Astrocyte of the spinal cord (primary cell): ENCODE measurements at regions not wholly inside any gene's neighbourhood (a gene's known extent, or its start where the extent isn't known, plus 50 kb on each side); places are given as distances from the start of the nearest gene placed in this dataset.

Experiments
- DNase-seq: peaks from one replicate; pipeline ENCODE4 v3.0.0; 2011; ENCODE audit warnings: low read depth, low spot score
- H3K4me3 ChIP-seq: 2 replicates; pipeline ENCODE4 v1.5.1; 2011; ENCODE audit warnings: low read depth, mild to moderate bottlenecking, low read length, moderate library complexity
- CTCF ChIP-seq: IDR thresholded peaks from 2 replicates; pipeline ENCODE4 v1.5.1; 2012; ENCODE audit warnings: low read depth, mild to moderate bottlenecking, low read length, inconsistent platforms
- in situ Hi-C: cut with HindIII; loops from 2 replicates; pipeline ENCODE4 v1.10.0; 2017; ENCODE audit warnings: low sequenced_read_pairs

GRCh38 chr3:8147711-8148110, 353.9 kb upstream of the LMCD1 start:
- no peak overlapping the region for H3K4me3 ChIP-seq
- no peak for TF ChIP-seq CTCF
- no peak for DNase-seq
- in situ Hi-C loops = no loop called here

GRCh38 chr3:8152821-8153418, 348.7 kb upstream of the LMCD1 start:
- TF ChIP-seq CTCF = no peak
- no peak for DNase-seq
- no peak overlapping the region for H3K4me3 ChIP-seq
- in situ Hi-C loops = no loop called here

- TF ChIP-seq CTCF = no peak
- no peak overlapping the region for H3K4me3 ChIP-seq
- in situ Hi-C loops = no loop called here
- DNase-seq = no peak
Measured at GRCh38 chr3:8153800-8154199, 347.8 kb upstream of the LMCD1 start.

DNA sequence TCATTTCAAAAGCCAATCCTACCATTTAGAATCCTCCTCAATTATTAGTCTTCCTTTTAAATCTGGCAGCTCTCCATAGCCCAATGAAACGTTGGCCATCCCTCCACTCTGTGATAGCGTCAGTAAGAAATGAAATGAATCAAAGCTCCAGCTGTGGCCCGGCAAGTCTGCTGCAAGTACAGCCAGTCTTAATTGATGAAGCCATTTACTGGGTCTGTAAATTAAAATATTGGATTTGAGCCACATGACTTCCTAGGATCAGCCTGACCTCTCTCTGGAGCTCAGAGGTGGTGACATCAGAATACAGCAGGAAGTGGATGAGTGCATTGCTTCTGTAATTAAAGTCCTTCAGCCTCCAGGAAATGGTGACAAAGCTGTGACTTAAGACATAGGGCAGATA, 347.0 kb upstream of the LMCD1 start:
- in situ Hi-C loops = no loop called here
- TF ChIP-seq CTCF = no peak
- no peak overlapping the region for H3K4me3 ChIP-seq
- no peak for DNase-seq

- no peak for TF ChIP-seq CTCF
- H3K4me3 ChIP-seq = no peak overlapping the region
- no peak for DNase-seq
- in situ Hi-C loops = no loop called here
Measured at GRCh38 chr3:8156138-8156537, 345.5 kb upstream of the LMCD1 start.

DNA sequence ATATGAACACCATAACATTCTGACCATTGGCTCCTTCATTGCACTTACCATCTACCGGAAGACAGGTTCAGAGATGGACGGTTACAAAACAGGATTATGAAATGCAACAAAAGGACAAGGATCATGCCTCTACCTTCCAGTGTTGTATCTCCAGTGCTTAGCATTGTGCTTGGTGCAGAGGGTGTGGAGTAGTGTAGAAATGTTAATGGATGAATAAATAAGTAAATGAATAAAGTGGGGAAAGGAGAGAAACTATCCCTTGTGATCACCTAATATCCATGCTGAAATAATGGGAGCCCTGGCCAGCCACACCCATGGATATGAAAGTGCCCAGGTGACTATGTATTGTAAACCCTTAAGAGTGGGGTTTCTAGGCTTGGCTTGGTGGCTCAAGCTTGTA, 344.8 kb upstream of the LMCD1 start:
- no peak for DNase-seq
- TF ChIP-seq CTCF = no peak
- in situ Hi-C loops = no loop called here
- H3K4me3 ChIP-seq = no peak overlapping the region

- in situ Hi-C loops = no loop called here
- no peak overlapping the region for H3K4me3 ChIP-seq
- no peak for DNase-seq
- no peak for TF ChIP-seq CTCF
Measured at GRCh38 chr3:8157640-8158039, 344.0 kb upstream of the LMCD1 start.
